ENCODE measurements at regions not wholly inside any gene's neighbourhood (a gene's known extent, or its start where the extent isn't known, plus 50 kb on each side); places are given as distances from the start of the nearest gene placed in this dataset.
"Not testable (repeated sequence)": the region's sequence is repeated elsewhere in the genome, so short reads cannot be mapped to it uniquely, and the experiment has no call there.

GRCh38 chr10:6713716-6714115 is 133.6 kb upstream of the PRKCQ start:
- DNase-seq = no peak

DNA sequence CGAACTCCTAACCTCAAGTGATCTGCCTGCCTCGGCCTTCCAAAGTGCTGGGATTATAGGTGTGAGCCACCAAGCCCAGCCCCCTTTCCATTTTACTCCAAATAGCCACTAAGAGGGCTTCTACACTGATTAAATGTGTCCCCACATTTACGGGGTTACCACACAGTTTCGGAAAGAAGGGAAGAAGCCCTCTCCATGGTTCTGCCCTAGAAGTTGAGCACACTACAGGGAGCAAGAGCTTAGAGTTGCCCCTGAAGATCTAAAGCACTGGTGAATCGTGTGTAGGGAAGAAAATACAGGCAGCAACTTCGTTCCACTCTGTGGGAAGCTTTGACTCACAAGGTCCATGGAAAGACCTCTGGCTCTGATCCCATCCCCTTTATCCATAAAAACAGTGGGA is 133.0 kb upstream of the PRKCQ start:
- no peak for DNase-seq

GRCh38 chr10:6711881-6712280 is 131.8 kb upstream of the PRKCQ start:
- DNase-seq = no peak

DNA sequence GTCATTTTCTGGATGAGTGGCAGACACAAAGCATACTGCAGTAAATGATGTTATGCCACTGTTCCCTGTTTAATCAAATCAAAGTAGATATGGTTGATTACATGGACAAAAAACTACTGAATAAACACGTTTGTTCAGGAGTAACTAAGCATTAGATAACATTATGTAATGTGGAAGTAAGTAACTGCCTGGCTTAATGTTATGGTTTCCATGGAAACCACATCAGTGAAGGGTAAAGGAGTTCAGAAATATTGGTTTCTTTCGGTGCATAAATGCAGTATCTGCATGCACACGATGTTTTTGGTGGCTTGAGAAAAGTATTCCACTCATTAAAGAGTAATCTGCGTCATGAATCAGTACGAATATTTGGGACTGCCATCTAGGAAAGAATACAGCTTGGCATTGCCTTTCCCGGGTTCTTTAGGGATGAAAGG is 131.3 kb upstream of the PRKCQ start:
- no peak for DNase-seq

DNA sequence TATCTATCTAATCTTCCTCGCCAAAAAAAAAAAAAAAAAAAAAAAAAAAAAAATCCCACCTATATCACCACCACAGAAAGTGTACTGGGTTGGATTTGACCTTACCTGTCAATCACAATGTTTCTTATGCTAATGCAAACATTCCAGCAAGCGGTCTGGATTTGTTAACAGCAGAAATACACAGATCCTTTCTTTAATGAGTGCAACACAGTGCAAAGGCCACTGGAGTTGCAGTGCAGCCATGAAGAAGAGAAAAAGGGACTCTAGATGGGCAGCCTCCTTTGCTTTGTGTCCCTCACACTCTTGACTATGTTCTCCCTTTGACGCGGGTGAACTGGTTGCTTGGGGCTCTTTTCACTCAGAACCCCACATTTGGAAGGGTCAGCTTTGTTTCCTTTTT is 127.3 kb upstream of the PRKCQ start:
- no peak for DNase-seq

- no peak for DNase-seq
Measured at GRCh38 chr10:6706725-6707124, 126.6 kb upstream of the PRKCQ start.

GRCh38 chr10:6704896-6705295 is 124.8 kb upstream of the PRKCQ start:
- no peak for DNase-seq

GRCh38 chr10:6702833-6703232 is 122.8 kb upstream of the PRKCQ start:
- not testable (repeated sequence) for DNase-seq

DNA sequence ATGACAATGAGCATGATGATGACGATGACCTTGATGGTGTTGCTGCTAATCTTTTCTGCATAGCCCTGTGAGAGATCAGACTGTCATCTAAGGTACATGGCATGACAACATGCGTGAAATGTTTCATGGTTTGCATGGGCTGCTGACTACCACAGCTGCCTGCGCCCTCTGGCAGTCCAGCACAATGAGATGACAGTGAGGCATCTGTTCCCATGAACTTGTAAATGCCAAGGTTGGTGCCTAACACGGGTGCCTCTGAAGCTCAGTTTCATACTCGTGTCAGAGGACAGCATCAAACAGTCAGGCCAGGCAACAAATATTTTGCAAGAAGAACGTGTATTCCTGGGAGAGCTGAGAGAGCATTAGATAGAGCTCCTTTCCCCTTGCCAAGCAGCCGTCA is 122.0 kb upstream of the PRKCQ start:
- no peak for DNase-seq

DNA sequence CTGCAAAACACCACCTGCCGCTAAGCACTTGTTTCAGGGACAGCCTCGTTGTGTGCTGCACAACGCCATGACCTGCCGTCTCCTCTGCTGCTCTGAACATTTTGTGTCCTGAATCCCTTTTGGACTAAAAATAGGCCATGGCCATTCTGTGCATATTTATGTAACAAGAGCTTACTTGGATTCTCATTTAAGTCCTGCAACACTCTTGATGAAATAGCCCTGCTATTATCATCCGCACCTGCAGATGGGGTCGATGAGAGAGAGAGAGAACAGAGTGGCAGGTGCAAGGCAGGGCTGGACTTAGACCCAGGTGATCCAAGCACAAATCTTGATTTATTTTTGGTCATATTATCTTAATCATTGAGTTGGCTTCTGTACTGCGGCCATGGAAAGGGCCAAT is 121.2 kb upstream of the PRKCQ start:
- no peak for DNase-seq

DNA sequence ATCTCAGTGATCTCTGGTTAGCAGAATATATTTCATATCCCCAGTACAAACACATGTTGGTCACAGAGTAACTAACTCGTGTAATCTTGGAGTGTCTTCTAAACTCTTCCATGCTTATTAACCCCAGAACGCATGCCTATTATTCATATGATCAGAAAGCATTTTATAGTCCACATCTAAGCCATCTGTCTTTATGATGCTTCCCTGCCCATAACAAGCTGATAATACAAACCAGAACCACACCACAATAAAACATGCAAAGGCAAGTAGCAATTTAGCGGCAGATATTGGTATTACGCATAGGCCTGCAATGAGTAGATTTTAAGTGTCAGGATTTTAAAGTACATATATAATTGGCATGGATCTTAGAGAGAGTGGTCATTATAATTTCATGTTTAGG is 120.0 kb upstream of the PRKCQ start:
- no peak for DNase-seq

DNA sequence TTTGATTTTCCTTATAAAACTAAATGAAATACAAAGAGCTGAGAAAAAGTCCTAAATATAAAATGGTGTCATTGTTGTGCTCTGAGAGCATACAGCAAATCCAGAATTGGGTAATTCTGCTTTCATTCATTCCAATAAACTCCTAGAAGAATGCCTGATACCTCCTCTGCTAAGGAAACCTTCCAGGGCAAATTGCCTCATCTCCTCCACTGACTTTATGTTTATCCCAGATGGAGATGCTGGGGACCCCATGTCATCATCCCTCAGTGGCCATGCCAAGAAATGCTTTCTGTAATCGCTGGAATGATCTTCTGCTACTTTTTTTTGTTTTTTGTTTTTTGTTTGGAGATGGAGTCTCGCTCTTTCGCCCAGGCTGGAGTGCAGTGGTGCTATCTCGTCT is 119.3 kb upstream of the PRKCQ start:
- DNase-seq = no peak

DNA sequence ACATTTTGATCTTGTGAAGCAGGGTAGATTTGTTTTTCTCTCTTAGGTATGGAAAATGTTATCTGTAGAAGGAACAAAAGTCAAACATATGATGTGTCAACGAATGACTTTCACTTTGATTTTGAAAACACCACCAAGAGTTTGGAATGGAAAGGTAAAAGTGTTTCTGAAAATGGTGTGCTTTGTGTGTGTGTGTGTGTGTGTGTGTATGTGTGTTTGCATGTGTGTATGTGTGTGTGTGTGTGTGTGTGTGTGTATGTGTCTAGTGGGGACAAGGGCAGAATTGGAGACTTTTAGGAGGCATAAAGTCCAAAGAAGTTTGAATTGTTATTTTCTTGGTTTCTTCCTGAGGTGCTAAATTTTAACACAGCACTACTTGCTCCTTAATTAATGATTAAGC is 115.4 kb upstream of the PRKCQ start:
- no peak for DNase-seq

- no peak for DNase-seq
Measured at GRCh38 chr10:6694447-6695140, 114.5 kb upstream of the PRKCQ start.

- no peak for DNase-seq
Measured at GRCh38 chr10:6692856-6693255, 112.8 kb upstream of the PRKCQ start.

- no peak for DNase-seq
Measured at GRCh38 chr10:6692103-6692502, 112.0 kb upstream of the PRKCQ start.

- DNase-seq = no peak
Measured at GRCh38 chr10:6689036-6689435, 109.0 kb upstream of the PRKCQ start.

DNA sequence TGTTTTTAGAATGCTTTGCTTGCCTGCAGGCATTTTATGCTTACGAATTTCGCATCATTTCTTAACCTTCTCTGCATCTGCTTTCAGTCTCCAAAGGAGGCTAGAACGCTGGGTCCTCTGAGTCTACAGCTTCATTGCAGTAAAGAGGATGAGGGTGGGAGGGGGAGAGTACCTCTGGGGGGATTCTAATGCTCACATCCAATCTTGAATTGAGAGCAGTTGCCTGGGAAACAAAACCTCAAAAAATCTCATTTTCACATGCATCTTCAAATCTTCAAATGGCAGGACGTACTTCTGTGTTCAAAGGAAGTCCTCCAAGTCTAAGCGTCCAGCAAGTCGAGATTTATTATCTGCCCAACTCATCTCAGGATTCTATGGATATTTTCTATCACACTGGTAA is 100.7 kb upstream of the PRKCQ start:
- no peak for DNase-seq

GRCh38 chr10:6678956-6679355 is 98.9 kb upstream of the PRKCQ start:
- DNase-seq = no peak

DNA sequence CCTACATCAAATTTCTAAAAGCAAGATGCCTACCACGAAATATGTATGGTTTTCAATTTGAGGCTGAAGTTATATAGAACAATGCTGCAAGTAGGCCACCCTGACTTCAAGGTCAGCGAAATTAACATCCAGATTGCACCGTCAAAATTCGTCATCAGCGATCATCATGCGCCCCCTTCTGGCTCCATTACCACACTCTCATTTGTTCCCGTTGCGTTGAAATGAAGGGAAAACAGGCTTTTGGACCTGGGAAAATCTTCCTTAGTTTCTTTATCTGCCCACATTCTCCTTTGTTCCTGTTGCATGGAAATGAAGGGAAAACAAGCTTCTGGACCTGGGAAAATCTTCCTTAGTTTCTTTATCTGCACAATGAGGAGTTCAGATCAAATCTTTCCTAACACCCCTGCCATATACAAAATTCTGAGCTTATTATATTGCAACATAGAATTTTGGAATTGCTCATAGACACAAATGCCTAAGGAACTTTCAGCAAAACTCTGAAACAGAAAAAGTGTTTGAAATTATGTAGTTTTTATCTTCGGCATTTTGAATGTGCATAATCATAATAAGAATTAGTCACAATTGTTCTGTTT is 98.2 kb upstream of the PRKCQ start:
- peak in 1 of 2 experiments; percentile 6 for DNase-seq

- not testable (repeated sequence) for DNase-seq
Measured at GRCh38 chr10:6677129-6677528, 97.1 kb upstream of the PRKCQ start.

GRCh38 chr10:6674291-6674690 is 94.2 kb upstream of the PRKCQ start:
- DNase-seq = no peak

DNA sequence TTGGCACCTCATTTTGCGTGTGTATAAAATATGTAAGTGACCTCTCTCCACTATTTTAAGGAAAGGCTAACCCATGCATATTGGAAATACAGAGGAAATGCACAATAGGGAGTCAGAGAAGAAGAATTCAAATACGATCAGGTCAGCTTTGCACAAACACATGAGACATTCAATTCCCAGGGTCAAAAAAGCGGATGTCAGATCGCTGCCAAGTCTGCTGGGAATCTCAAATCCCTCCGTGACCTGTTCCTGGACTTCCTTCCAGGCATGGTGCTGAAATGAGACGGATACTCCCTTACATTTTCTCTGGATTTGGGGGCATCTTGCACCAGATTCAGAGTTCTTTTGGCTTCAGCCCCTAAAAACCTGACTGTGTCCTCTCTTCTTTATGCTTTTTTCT is 91.9 kb upstream of the PRKCQ start:
- no peak for DNase-seq

DNA sequence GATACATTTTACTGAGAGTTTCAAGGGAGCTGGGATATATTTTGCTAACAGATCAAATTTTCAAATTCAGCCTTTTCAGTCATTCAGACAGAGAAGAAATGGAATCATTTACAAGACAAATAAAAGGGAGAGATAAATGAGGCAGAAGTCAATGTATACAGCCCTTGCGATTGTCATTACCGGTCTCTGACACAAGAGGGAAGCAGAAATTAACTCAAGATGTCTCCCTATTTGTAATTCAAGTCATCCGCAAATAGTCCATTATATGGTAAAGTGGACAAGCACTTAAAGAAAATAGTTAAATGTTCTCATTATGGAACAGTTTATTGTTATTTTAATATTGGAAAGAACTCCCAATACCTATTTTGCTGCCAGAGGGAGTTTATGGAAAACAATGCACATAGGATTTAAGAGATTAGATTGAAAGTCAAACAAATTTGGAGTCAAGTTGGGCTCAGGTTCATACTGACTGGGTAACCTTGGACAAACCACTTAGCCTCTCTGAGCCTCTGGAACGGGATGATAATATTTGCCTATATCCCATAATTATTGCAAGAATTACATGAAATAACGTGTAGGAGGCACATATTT is 89.3 kb upstream of the PRKCQ start:
- no peak for DNase-seq
